Psoas muscle (tissue), 7 donors: ENCODE measurements at regions not wholly inside any gene's neighbourhood (a gene's known extent, or its start where the extent isn't known, plus 50 kb on each side); places are given as distances from the start of the nearest gene placed in this dataset.
A peak's percentile ranks its signal among the peaks of the same experiment; 100 is the strongest.

ENCODE experiments used
- ATAC-seq, 4 donors: fragments of 200-7000 bp; cut with Tn5 transposase; one replicate each; pipeline ENCODE4 v1.9.1; 2020; ENCODE audit warnings: moderate library complexity in 3 of 4, mild to moderate bottlenecking in 2 of 4
- DNase-seq, 2 donors: peaks; one replicate each; pipeline ENCODE4 v3.0.0-alpha.2; 2020
- H3K27ac ChIP-seq: fragments of 200-600 bp; one replicate; pipeline ENCODE4 v1.8.0; 2022
- H3K27me3 ChIP-seq, 3 donors: fragments of 200-600 bp in 1 of 3; one replicate each; pipeline versions ENCODE4 v1.6.1 to v1.8.0; 2013 to 2022; ENCODE audit warnings: low read length in 2 of 3, mild to moderate bottlenecking in 2 of 3, moderate library complexity in 1 of 3; ENCODE audit not compliant: insufficient read depth in 3 of 3
- H3K36me3 ChIP-seq, 2 donors: fragments of 200-600 bp in 1 of 2; one replicate each; pipeline versions ENCODE4 v1.6.1 to v1.8.0; 2013 to 2022; ENCODE audit warnings: low read depth in 1 of 2, mild to moderate bottlenecking in 1 of 2, moderate library complexity in 1 of 2; ENCODE audit not compliant: insufficient read depth in 1 of 2
- H3K4me1 ChIP-seq: fragments of 200-600 bp; one replicate; pipeline ENCODE4 v1.8.0; 2022
- H3K4me3 ChIP-seq: fragments of 200-600 bp; one replicate; pipeline ENCODE4 v1.8.0; 2022; ENCODE audit warnings: mild to moderate bottlenecking
- H3K9me3 ChIP-seq: fragments of 200-600 bp; one replicate; pipeline ENCODE4 v1.8.0; 2022
- WGBS, 3 donors: extraction: QIAGEN DNeasy Blood & Tissue Kit; methylation state at CpG; one replicate each; pipeline versions ENCODE4 v1.1.6 to v1.1.7; 2013; 5-methylcytosine and 5-hydroxymethylcytosine counted together
- intact Hi-C, 2 donors: fragments of 100-400 bp; cut with DNase I; formaldehyde crosslinking; loops; one replicate each; pipeline versions ENCODE4 v1.11.0 to v1.14.2; 2022
- TF ChIP-seq, protein P1 (sequence below): fragments of 200-600 bp; IDR thresholded peaks from one replicate; pipeline ENCODE4 v1.8.0; 2022; ENCODE audit warnings: antibody characterized with exemption
- donor health status: healthy with polysubstance abuse.
- donor health status: DM: no; HTN: no; CAD: no; lungs with moderate emphysema.
- donor health status: Bipolar disorder and iron deficiency.
- donor health status: healthy.
- donor health status: DM: yes; HTN: yes; CAD: no.
- donor health status: DM: no; HTN: no; CAD: no.
- donor health status: DM: yes; HTN: yes; CAD: no.

DNA sequence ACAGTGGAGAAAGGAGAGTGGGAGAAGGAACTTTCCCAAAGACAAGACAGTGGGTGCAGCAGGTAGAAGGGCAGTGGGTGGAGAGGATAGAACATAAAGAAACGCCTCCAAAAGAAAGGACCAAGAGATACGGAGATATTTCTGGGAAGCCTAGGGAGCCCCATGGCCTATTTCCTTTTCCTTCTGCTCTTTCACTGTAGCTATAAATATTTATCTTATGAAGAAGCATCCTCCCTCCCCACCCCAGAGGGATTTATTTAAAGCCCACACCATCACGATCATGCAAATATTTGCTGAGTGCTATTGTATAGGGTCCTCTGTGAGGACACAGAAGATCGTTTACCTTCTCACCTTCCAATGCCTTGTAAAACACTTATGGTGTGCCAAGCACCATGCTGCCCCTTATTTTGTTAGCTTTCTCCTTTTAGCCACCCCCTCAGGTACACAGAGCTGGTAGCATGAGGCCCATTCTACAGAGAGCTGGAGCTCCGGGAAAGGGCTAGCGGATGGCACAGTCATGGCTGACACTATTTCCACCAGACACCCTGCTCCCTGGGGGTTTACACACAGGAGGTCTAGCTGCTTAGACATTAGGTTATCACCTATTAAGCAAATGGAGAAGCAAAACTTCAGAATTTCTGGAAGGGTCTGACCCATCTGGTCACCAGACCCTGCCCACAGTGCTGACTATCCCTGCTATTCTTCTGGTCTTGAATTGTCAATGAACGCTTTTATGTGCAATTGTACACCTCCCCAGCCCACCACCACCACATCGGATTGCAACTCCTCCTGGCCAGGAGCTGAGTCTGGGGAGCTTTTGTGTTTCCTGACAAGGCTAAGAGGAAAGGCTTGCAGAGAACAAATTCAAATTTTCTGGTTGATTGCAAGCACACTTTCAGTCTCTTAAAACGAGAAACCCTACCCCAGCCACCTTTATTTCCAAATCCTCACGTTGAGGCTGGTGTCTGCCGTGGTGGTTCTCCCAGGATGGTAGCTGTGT is 91.8 kb upstream of the KLF7 start:
- peak overlapping the region; percentile 44 for H3K27ac ChIP-seq
- ATAC-seq, result no peak
- H3K36me3 ChIP-seq, result no peaks in the 10 kb centered on the region
- no peaks in the 10 kb centered on the region for H3K9me3 ChIP-seq
- no peak for DNase-seq
- H3K27me3 ChIP-seq, result no peaks in the 10 kb centered on the region
- H3K4me3 ChIP-seq, result no peak overlapping the region
- WGBS, 3 donors, result 48 to 65% (median 58%) methylated on average over 11 of the region's 11 CpGs
- TF ChIP-seq, protein P1, sequence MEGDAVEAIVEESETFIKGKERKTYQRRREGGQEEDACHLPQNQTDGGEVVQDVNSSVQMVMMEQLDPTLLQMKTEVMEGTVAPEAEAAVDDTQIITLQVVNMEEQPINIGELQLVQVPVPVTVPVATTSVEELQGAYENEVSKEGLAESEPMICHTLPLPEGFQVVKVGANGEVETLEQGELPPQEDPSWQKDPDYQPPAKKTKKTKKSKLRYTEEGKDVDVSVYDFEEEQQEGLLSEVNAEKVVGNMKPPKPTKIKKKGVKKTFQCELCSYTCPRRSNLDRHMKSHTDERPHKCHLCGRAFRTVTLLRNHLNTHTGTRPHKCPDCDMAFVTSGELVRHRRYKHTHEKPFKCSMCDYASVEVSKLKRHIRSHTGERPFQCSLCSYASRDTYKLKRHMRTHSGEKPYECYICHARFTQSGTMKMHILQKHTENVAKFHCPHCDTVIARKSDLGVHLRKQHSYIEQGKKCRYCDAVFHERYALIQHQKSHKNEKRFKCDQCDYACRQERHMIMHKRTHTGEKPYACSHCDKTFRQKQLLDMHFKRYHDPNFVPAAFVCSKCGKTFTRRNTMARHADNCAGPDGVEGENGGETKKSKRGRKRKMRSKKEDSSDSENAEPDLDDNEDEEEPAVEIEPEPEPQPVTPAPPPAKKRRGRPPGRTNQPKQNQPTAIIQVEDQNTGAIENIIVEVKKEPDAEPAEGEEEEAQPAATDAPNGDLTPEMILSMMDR, result no peak
- peaks cover 26% of the 10 kb centered on the region for H3K4me1 ChIP-seq
- intact Hi-C loops, result no loop called here

DNA sequence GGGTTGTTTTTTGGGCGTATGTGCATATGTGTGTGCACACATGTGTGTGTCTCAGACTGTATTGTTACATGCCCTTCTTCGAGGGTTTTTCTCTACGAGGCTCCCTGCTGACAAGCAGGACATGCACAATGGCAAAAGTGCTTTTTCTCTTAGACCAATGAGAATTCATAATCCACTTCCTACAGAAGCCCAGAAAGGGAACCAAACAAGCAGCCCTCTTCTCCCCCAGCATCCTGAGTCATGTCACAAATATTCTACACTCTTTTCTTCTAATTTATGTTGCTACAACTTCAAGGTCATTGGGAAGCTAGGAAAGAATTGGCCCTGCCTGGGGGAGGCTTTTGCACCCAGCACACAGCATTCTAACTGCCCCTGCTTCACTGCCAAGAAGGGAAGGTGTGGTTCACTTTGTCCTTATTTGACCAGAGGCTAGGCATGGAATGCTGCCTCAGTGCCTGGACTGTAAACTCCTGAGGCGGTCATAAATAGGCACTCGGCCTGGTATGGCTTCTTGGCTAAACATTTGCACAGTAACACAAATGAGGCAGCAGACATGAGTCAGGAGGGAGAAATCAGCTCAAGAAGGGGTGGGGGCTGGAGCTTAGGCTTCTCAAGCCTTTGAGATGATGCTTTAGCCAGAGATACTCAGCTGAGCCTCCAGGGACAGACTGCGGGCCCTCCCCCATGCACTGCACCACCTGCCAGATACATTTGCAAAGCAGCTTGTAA is 92.7 kb upstream of the KLF7 start:
- Histone ChIP-seq H3K9me3 (no peaks in the 10 kb centered on the region), H3K27ac (peak overlapping the region; percentile 44), H3K27me3 (no peaks in the 10 kb centered on the region), H3K4me1 (peaks cover 26% of the 10 kb centered on the region), H3K4me3 (no peak overlapping the region), H3K36me3 (no peaks in the 10 kb centered on the region)
- TF ChIP-seq, protein P1, result no peak
- ATAC-seq, result peak; percentile 79 to 95 (median 89)
- intact Hi-C loops, result no loop called here
- DNase-seq, result peak; percentile 58 to 69
- WGBS, 3 donors, result 16 to 24% (median 17%) methylated on average over 6 of the region's 6 CpGs

DNA sequence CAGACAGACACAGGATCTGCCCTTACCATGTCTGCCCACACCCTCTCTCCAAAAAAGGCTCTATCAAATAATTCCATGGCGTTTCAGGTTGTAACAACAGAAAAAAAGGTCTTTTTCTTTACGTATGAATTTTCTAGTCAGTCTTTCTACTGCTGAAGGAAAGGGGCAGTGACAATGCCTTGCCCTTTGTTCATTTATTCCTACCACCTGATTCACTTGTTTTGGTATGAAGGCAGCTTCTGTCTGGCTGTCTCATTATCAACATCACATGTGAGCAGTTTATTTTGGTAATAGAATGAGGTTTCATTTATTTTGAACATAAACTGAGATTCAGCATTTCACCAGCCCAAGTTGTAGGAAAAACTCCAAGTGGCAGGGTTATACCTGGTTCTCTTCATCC is 94.3 kb upstream of the KLF7 start:
- Histone ChIP-seq H3K27me3 (no peaks in the 10 kb centered on the region), H3K4me3 (no peak overlapping the region), H3K27ac (no peak overlapping the region), H3K4me1 (peaks cover 26% of the 10 kb centered on the region), H3K36me3 (no peaks in the 10 kb centered on the region), H3K9me3 (no peaks in the 10 kb centered on the region)
- intact Hi-C loops, result no loop called here
- DNase-seq (no peak), ATAC-seq (no peak)
- WGBS, 3 donors, result 82 to 93% (median 93%) methylated on average over 2 of the region's 2 CpGs
- TF ChIP-seq, protein P1, result no peak

DNA sequence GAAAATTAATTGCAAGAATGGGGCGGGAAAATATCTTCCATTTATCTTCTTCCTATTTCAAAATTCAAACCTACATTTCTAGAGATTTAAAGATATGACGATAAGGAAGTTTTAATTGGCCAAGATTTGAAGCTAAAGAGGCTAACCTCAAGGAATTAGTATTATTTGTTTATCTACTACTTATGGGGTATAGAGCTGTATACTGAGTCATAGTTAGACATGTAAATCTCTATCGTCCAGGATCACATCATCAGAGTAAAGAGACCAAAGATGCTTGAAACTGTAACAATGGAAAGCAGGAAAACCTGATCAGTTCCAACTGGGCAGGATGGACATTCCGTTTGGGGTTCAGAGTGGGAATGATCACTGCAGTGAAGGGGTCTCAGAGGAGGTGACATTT is 95.2 kb upstream of the KLF7 start:
- 92 to 93% (median 93%) methylated on average over 4 of the region's 4 CpGs for WGBS, 3 donors
- intact Hi-C loops, result no loop called here
- TF ChIP-seq, protein P1, result no peak
- no peak for ATAC-seq
- Histone ChIP-seq H3K4me1 (peaks cover 26% of the 10 kb centered on the region), H3K27me3 (no peaks in the 10 kb centered on the region), H3K27ac (no peak overlapping the region), H3K36me3 (no peaks in the 10 kb centered on the region), H3K4me3 (no peak overlapping the region), H3K9me3 (no peaks in the 10 kb centered on the region)
- no peak for DNase-seq
